Prostate gland (tissue), 2 donors: ENCODE measurements at regions not wholly inside any gene's neighbourhood (a gene's known extent, or its start where the extent isn't known, plus 50 kb on each side); places are given as distances from the start of the nearest gene placed in this dataset.

ENCODE experiments used
- CTCF ChIP-seq, 4 experiments: fragments of 200-600 bp in 2 of 4; fragments of 450-650 bp in 2 of 4; sonication (generic) in 2 of 4; IDR thresholded peaks; 1 replicate in 3 of 4; 2 replicates in 1 of 4; pipeline ENCODE4 v1.5.1; 2016 to 2019; ENCODE audit warnings: antibody characterized with exemption in 4 of 4, mild to moderate bottlenecking in 2 of 4, moderate library complexity in 2 of 4
- POLR2AphosphoS5 ChIP-seq: sonication (generic); formaldehyde crosslinking; IDR thresholded peaks from one replicate; pipeline ENCODE4 v1.6.1; 2017; ENCODE audit warnings: antibody characterized with exemption

- TF ChIP-seq POLR2AphosphoS5 (no peak), CTCF (IDR thresholded peaks at IDR 0.05) (no peak)
Observed at GRCh38 chr1:234928642-234929041, 200.0 kb downstream of the TOMM20 start.
